ENCODE measurements at regions not wholly inside any gene's neighbourhood (a gene's known extent, or its start where the extent isn't known, plus 50 kb on each side); places are given as distances from the start of the nearest gene placed in this dataset.

DNA sequence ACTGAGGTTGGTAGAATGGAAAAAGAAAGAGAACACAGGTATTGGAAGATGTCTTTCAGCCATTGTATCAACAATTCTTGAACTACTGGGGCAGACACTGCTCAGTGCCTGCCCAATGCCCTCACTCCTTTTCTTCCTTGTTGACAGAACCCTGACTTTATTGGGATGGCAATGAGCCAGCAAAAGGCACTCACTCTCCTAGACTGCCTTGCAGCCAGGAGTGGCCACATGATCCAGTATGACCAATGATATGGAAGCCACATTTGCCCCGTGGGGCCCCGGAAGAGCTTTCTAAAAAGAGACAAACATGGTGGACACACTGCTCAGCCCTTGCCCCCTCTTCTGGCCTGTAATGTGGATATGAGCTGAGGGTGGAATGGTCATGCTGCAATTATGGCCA lies 88.6 kb upstream of the ZNF716 start:
- H3K36me3 ChIP-seq (ENCODE audit: insufficient read depth, low read length), result no peaks in the 10 kb centered on the region
- Mint-ChIP-seq H3K4me3 (ENCODE audit: unreplicated experiment) (no peak overlapping the region), H3K36me3 (ENCODE audit: low read depth, unreplicated experiment) (no peaks in the 10 kb centered on the region), H3K27ac (ENCODE audit: unreplicated experiment) (no peak overlapping the region), H3K27me3 (ENCODE audit: low read depth, unreplicated experiment) (no peaks in the 10 kb centered on the region), H3K9me3 (ENCODE audit: unreplicated experiment) (peaks cover 39% of the 10 kb centered on the region), H3K4me1 (ENCODE audit: low read depth, unreplicated experiment) (no peaks in the 10 kb centered on the region)
- no peak overlapping the region for H2AFZ ChIP-seq (ENCODE audit: low read depth, low read length)
- no peak for FAIRE-seq
- H3K9me3 ChIP-seq (ENCODE audit: insufficient read depth, low read depth, low read length), result peaks cover 2% of the 10 kb centered on the region
- TF ChIP-seq, protein P1, sequence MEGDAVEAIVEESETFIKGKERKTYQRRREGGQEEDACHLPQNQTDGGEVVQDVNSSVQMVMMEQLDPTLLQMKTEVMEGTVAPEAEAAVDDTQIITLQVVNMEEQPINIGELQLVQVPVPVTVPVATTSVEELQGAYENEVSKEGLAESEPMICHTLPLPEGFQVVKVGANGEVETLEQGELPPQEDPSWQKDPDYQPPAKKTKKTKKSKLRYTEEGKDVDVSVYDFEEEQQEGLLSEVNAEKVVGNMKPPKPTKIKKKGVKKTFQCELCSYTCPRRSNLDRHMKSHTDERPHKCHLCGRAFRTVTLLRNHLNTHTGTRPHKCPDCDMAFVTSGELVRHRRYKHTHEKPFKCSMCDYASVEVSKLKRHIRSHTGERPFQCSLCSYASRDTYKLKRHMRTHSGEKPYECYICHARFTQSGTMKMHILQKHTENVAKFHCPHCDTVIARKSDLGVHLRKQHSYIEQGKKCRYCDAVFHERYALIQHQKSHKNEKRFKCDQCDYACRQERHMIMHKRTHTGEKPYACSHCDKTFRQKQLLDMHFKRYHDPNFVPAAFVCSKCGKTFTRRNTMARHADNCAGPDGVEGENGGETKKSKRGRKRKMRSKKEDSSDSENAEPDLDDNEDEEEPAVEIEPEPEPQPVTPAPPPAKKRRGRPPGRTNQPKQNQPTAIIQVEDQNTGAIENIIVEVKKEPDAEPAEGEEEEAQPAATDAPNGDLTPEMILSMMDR (IDR thresholded peaks at IDR 0.05; ENCODE audit: insufficient read depth, low read depth, low read length), result no peak
- no peak for TF ChIP-seq EZH2 (IDR thresholded peaks at IDR 0.05; ENCODE audit: insufficient read depth, low read length)
- H3K4me3 ChIP-seq (ENCODE audit: insufficient read depth, low read depth, low read length), result no peak overlapping the region
- H4K20me1 ChIP-seq (ENCODE audit: insufficient read depth, low read length), result no peaks in the 10 kb centered on the region
- no peak overlapping the region for H3K4me2 ChIP-seq (ENCODE audit: low read length)
- no peaks in the 10 kb centered on the region for H3K4me1 ChIP-seq (ENCODE audit: insufficient read depth, low read length)
- H3K9ac ChIP-seq (ENCODE audit: low read length), result no peak overlapping the region
- no peaks in the 10 kb centered on the region for H3K27me3 ChIP-seq (ENCODE audit: insufficient read depth, low read length)
- DNase-seq (ENCODE audit: low read depth), result no peak
- no peaks in the 10 kb centered on the region for H3K79me2 ChIP-seq (ENCODE audit: insufficient read depth, low read length)
- no peak overlapping the region for H3K27ac ChIP-seq (ENCODE audit: low read depth, low read length)

GRCh38 chr7:57362868-57363267 lies 87.1 kb upstream of the ZNF716 start:
- H3K4me1 ChIP-seq (ENCODE audit: insufficient read depth, low read length), result no peaks in the 10 kb centered on the region
- Mint-ChIP-seq H3K4me1 (ENCODE audit: low read depth, unreplicated experiment) (no peaks in the 10 kb centered on the region), H3K4me3 (ENCODE audit: unreplicated experiment) (no peak overlapping the region), H3K9me3 (ENCODE audit: unreplicated experiment) (peaks cover 39% of the 10 kb centered on the region), H3K36me3 (ENCODE audit: low read depth, unreplicated experiment) (no peaks in the 10 kb centered on the region), H3K27me3 (ENCODE audit: low read depth, unreplicated experiment) (no peaks in the 10 kb centered on the region), H3K27ac (ENCODE audit: unreplicated experiment) (no peak overlapping the region)
- H3K9ac ChIP-seq (ENCODE audit: low read length), result no peak overlapping the region
- H4K20me1 ChIP-seq (ENCODE audit: insufficient read depth, low read length), result no peaks in the 10 kb centered on the region
- H3K36me3 ChIP-seq (ENCODE audit: insufficient read depth, low read length), result no peaks in the 10 kb centered on the region
- FAIRE-seq (no peak), DNase-seq (ENCODE audit: low read depth) (no peak)
- no peak overlapping the region for H3K4me2 ChIP-seq (ENCODE audit: low read length)
- H3K79me2 ChIP-seq (ENCODE audit: insufficient read depth, low read length), result no peaks in the 10 kb centered on the region
- H3K27ac ChIP-seq (ENCODE audit: low read depth, low read length), result no peak overlapping the region
- H3K27me3 ChIP-seq (ENCODE audit: insufficient read depth, low read length), result no peaks in the 10 kb centered on the region
- no peak overlapping the region for H2AFZ ChIP-seq (ENCODE audit: low read depth, low read length)
- TF ChIP-seq EZH2 (IDR thresholded peaks at IDR 0.05; ENCODE audit: insufficient read depth, low read length), result no peak
- TF ChIP-seq, protein P1 (IDR thresholded peaks at IDR 0.05; ENCODE audit: insufficient read depth, low read depth, low read length), result no peak
- no peak overlapping the region for H3K4me3 ChIP-seq (ENCODE audit: insufficient read depth, low read depth, low read length)
- H3K9me3 ChIP-seq (ENCODE audit: insufficient read depth, low read depth, low read length), result peaks cover 8% of the 10 kb centered on the region

- Histone ChIP-seq H3K9ac (ENCODE audit: low read length) (no peak overlapping the region), H2AFZ (ENCODE audit: low read depth, low read length) (no peak overlapping the region), H3K27me3 (ENCODE audit: insufficient read depth, low read length) (no peaks in the 10 kb centered on the region), H3K79me2 (ENCODE audit: insufficient read depth, low read length) (no peaks in the 10 kb centered on the region), H3K9me3 (ENCODE audit: insufficient read depth, low read depth, low read length) (peaks cover 8% of the 10 kb centered on the region), H3K36me3 (ENCODE audit: insufficient read depth, low read length) (no peaks in the 10 kb centered on the region), H3K4me2 (ENCODE audit: low read length) (no peak overlapping the region), H3K27ac (ENCODE audit: low read depth, low read length) (no peak overlapping the region), H4K20me1 (ENCODE audit: insufficient read depth, low read length) (no peaks in the 10 kb centered on the region), H3K4me1 (ENCODE audit: insufficient read depth, low read length) (no peaks in the 10 kb centered on the region), H3K4me3 (ENCODE audit: insufficient read depth, low read depth, low read length) (no peak overlapping the region)
- no peak for FAIRE-seq
- no peak for TF ChIP-seq EZH2 (IDR thresholded peaks at IDR 0.05; ENCODE audit: insufficient read depth, low read length)
- TF ChIP-seq, protein P1 (IDR thresholded peaks at IDR 0.05; ENCODE audit: insufficient read depth, low read depth, low read length), result no peak
- DNase-seq (ENCODE audit: low read depth), result no peak
- Mint-ChIP-seq H3K4me3 (ENCODE audit: unreplicated experiment) (no peak overlapping the region), H3K36me3 (ENCODE audit: low read depth, unreplicated experiment) (no peaks in the 10 kb centered on the region), H3K27me3 (ENCODE audit: low read depth, unreplicated experiment) (no peaks in the 10 kb centered on the region), H3K9me3 (ENCODE audit: unreplicated experiment) (peaks cover 39% of the 10 kb centered on the region), H3K4me1 (ENCODE audit: low read depth, unreplicated experiment) (no peaks in the 10 kb centered on the region), H3K27ac (ENCODE audit: unreplicated experiment) (no peak overlapping the region)
Measured at GRCh38 chr7:57363321-57363720, 86.7 kb upstream of the ZNF716 start.
